OCI-LY3 (cell line): ENCODE measurements at regions not wholly inside any gene's neighbourhood (a gene's known extent, or its start where the extent isn't known, plus 50 kb on each side); places are given as distances from the start of the nearest gene placed in this dataset.

ENCODE experiments used
- CTCF ChIP-seq: fragments of 200-600, 300-600 bp; sonication (generic); IDR thresholded peaks from 2 replicates; pipeline ENCODE4 v1.5.1; 2014; ENCODE audit warnings: antibody characterized with exemption, low read length, low read depth
- EZH2phosphoT487 ChIP-seq: fragments of 200-600 bp; shearing (Covaris generic); IDR thresholded peaks from 2 replicates; pipeline ENCODE4 v1.6.1; 2018; ENCODE audit warnings: antibody characterized with exemption, mixed run types, low read depth

GRCh38 chr2:186189816-186190215, 296.2 kb upstream of the ZC3H15 start:
- no peak for TF ChIP-seq CTCF
- TF ChIP-seq EZH2phosphoT487, result no peak
